A172 (cell line): ENCODE measurements at regions not wholly inside any gene's neighbourhood (a gene's known extent, or its start where the extent isn't known, plus 50 kb on each side); places are given as distances from the start of the nearest gene placed in this dataset.
"Not testable (repeated sequence)": the region's sequence is repeated elsewhere in the genome, so short reads cannot be mapped to it uniquely, and the experiment has no call there.

Source experiments
- DNase-seq: peaks from one replicate; pipeline ENCODE4 v3.0.0-alpha.2; 2015; ENCODE audit warnings: low spot score

GRCh38 chrY:3368459-3368858, 210.4 kb upstream of the TGIF2LY start:
- DNase-seq, result not testable (repeated sequence)

- DNase-seq, result not testable (repeated sequence)
Measured at GRCh38 chrY:3391508-3391907, 187.4 kb upstream of the TGIF2LY start.

- not testable (repeated sequence) for DNase-seq
Measured at GRCh38 chrY:3404241-3404640, 174.6 kb upstream of the TGIF2LY start.

- DNase-seq, result peak; percentile 10
Measured at GRCh38 chrY:3405585-3405984, 173.3 kb upstream of the TGIF2LY start.

DNA sequence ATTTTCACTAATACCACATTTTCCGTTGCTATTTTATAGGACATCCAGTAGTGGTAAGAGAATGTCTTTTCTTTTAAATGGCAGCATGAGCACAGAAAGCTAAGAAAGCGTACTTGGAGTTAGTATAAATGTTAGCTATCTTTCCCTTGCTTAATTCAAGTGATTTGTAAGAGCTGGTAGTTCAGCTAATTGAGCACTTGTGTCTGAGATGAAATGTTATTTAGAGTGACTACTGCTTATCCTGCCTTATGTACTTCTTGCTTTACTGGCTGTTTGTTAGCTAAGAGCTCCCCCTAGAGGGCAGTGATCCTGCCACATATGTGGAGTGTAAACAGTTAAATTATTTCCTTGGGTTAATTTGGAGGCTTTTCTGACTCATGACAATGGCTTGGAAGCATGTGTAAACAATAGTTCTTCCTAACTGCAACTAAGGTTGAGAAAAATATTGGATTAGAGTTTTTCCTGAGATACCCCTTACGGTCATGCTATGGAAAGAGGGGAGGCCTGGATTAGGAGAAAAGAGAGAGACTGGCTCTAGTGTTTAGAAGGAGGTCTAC, 171.9 kb upstream of the TGIF2LY start:
- DNase-seq, result not testable (repeated sequence)

DNA sequence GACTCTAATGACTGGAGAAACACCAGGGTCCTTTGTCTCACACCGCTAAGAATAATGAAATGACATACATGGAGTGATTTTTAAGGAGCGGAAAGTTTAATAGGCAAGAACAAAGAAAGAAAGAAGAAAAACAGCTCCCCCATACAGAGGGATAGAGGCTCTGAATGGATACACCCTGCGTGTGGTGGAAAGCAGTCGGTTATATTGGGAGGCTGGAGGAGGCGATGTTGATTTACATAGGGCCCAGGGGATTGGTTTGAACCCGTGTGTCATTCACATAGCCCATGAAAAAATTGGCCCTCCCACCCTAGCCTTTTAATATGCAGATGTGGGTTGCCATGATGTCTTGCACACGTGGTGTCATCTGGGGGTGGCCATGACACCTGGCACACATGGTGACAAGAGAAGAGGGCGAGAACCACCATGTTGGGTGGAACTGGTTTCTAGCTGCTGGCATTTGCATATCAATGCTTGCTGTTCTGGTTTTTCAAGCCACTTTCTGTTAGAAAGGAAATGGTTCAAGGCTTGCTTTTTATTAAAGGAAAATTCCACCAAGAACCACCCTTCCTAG, 168.5 kb upstream of the TGIF2LY start:
- not testable (repeated sequence) for DNase-seq
